Liver (tissue), 8 donors: ENCODE measurements at regions not wholly inside any gene's neighbourhood (a gene's known extent, or its start where the extent isn't known, plus 50 kb on each side); places are given as distances from the start of the nearest gene placed in this dataset.

Experiments
- DNase-seq: peaks from one replicate; pipeline ENCODE4 v3.0.0-alpha.2; 2017; ENCODE audit warnings: low spot score
- H3K27ac ChIP-seq, 2 donors: one replicate each; pipeline ENCODE4 v1.7.0; 2013; ENCODE audit warnings: inconsistent platforms in 2 of 2, low read length in 2 of 2, control low read depth in 1 of 2, low read depth in 1 of 2, mild to moderate bottlenecking in 1 of 2
- H3K27me3 ChIP-seq, 4 donors: one replicate each; pipeline versions ENCODE4 v1.6.1 to v1.7.0; 2013; ENCODE audit warnings: low read length in 3 of 4, inconsistent platforms in 1 of 4, mild to moderate bottlenecking in 1 of 4, moderate library complexity in 1 of 4; ENCODE audit not compliant: control insufficient read depth in 4 of 4, insufficient read depth in 4 of 4
- H3K36me3 ChIP-seq, 4 donors: one replicate each; pipeline versions ENCODE4 v1.6.1 to v1.7.0; 2013; ENCODE audit warnings: low read length in 3 of 4, mild to moderate bottlenecking in 3 of 4, low read depth in 1 of 4, moderate library complexity in 1 of 4; ENCODE audit not compliant: control insufficient read depth in 4 of 4, insufficient read depth in 3 of 4
- H3K4me1 ChIP-seq, 4 donors: one replicate each; pipeline versions ENCODE4 v1.6.1 to v1.7.0; 2013; ENCODE audit warnings: low read length in 3 of 4, mild to moderate bottlenecking in 3 of 4, moderate library complexity in 1 of 4; ENCODE audit not compliant: control insufficient read depth in 4 of 4, insufficient read depth in 4 of 4
- H3K4me3 ChIP-seq, 3 donors: one replicate each; pipeline versions ENCODE4 v1.6.1 to v1.7.0; 2013; ENCODE audit warnings: low read length in 3 of 3, control low read depth in 1 of 3, low read depth in 1 of 3, mild to moderate bottlenecking in 1 of 3
- H3K9ac ChIP-seq, 2 donors: one replicate each; pipeline ENCODE4 v1.7.0; 2013; ENCODE audit warnings: low read length in 2 of 2, mild to moderate bottlenecking in 2 of 2, moderate library complexity in 2 of 2, control low read depth in 1 of 2, low read depth in 1 of 2
- H3K9me3 ChIP-seq, 4 donors: one replicate each; pipeline versions ENCODE4 v1.6.1 to v1.7.0; 2013; ENCODE audit warnings: low read length in 3 of 4; ENCODE audit not compliant: control insufficient read depth in 4 of 4
- CTCF ChIP-seq: fragments of 150-350 bp; IDR thresholded peaks from 2 replicates; pipeline ENCODE4 v1.5.1; 2017; ENCODE audit warnings: improper control_type of control experiment, low read depth, low read length; ENCODE audit not compliant: missing input control
- EGR1 ChIP-seq, 2 donors: IDR thresholded peaks; 2 replicates each; pipeline ENCODE4 v1.6.1; 2016 to 2018; ENCODE audit warnings: antibody characterized with exemption in 2 of 2, low read depth in 2 of 2
- FOXA1 ChIP-seq: IDR thresholded peaks from 2 replicates; pipeline ENCODE4 v1.6.1; 2016; ENCODE audit warnings: antibody characterized with exemption
- FOXA2 ChIP-seq: IDR thresholded peaks from 2 replicates; pipeline ENCODE4 v1.6.1; 2016; ENCODE audit warnings: antibody characterized with exemption
- GABPA ChIP-seq, 2 donors: IDR thresholded peaks in 1 of 2; conservative IDR thresholded peaks in 1 of 2; 2 replicates each; pipeline ENCODE4 v1.6.1; 2016; ENCODE audit warnings: antibody characterized with exemption in 2 of 2, mild to moderate bottlenecking in 1 of 2, moderate library complexity in 1 of 2
- HNF4A ChIP-seq, 2 donors: conservative IDR thresholded peaks; 2 replicates each; pipeline ENCODE4 v1.6.1; 2016; ENCODE audit warnings: antibody characterized with exemption in 2 of 2, mild to moderate bottlenecking in 2 of 2
- HNF4G ChIP-seq: IDR thresholded peaks from 2 replicates; pipeline ENCODE4 v1.6.1; 2016; ENCODE audit warnings: antibody characterized with exemption
- JUND ChIP-seq, 2 donors: IDR thresholded peaks; 2 replicates each; pipeline ENCODE4 v1.6.1; 2016; ENCODE audit warnings: antibody characterized with exemption in 2 of 2
- NR2F2 ChIP-seq: IDR thresholded peaks from 2 replicates; pipeline ENCODE4 v1.6.1; 2016; ENCODE audit warnings: antibody characterized with exemption
- RAD21 ChIP-seq, 2 donors: IDR thresholded peaks; 2 replicates each; pipeline ENCODE4 v1.6.1; 2016; ENCODE audit warnings: antibody characterized with exemption in 2 of 2, mild to moderate bottlenecking in 2 of 2
- REST ChIP-seq: IDR thresholded peaks from 2 replicates; pipeline ENCODE4 v1.6.1; 2016; ENCODE audit warnings: antibody characterized with exemption, mild to moderate bottlenecking
- RXRA ChIP-seq, 2 donors: IDR thresholded peaks; 2 replicates each; pipeline ENCODE4 v1.6.1; 2017 to 2018; ENCODE audit warnings: antibody characterized with exemption in 2 of 2, mild to moderate bottlenecking in 1 of 2
- SP1 ChIP-seq: IDR thresholded peaks from 2 replicates; pipeline ENCODE4 v1.6.1; 2018; ENCODE audit warnings: antibody characterized with exemption, mild to moderate bottlenecking
- TAF1 ChIP-seq: conservative IDR thresholded peaks from 2 replicates; pipeline ENCODE4 v1.6.1; 2016; ENCODE audit warnings: antibody characterized with exemption, mild to moderate bottlenecking
- YY1 ChIP-seq: IDR thresholded peaks from 2 replicates; pipeline ENCODE4 v1.6.1; 2016; ENCODE audit warnings: antibody characterized with exemption, mild to moderate bottlenecking
- ZBTB33 ChIP-seq: IDR thresholded peaks from 2 replicates; pipeline ENCODE4 v1.6.1; 2016; ENCODE audit warnings: antibody characterized with exemption
- WGBS: extraction: QIAGEN DNeasy Blood & Tissue Kit; methylation state at CpG from one replicate; pipeline ENCODE4 v1.1.7; 2013; 5-methylcytosine and 5-hydroxymethylcytosine counted together
- TF ChIP-seq, protein P1 (sequence below): IDR thresholded peaks from 2 replicates; pipeline ENCODE4 v1.6.1; 2016; ENCODE audit warnings: antibody characterized with exemption
- TF ChIP-seq, protein P2 (sequence below): IDR thresholded peaks from 2 replicates; pipeline ENCODE4 v1.6.1; 2016; ENCODE audit warnings: antibody characterized with exemption
- donor health status: healthy.
- donor health status: healthy.
- donor health status: healthy.
- donor health status: healthy.
- donor health status: healthy.

- TF ChIP-seq, protein P1, sequence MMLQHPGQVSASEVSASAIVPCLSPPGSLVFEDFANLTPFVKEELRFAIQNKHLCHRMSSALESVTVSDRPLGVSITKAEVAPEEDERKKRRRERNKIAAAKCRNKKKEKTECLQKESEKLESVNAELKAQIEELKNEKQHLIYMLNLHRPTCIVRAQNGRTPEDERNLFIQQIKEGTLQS, result no peak
- TF ChIP-seq FOXA1 (no peak), EGR1 (IDR thresholded peaks at IDR 0.05; ENCODE audit: low read depth in 2 of 2) (no peak), TAF1 (no peak), ZBTB33 (no peak), YY1 (no peak), JUND (IDR thresholded peaks at IDR 0.05) (no peak), HNF4A (conservative IDR thresholded peaks at IDR 0.05) (no peak), NR2F2 (no peak), RXRA (IDR thresholded peaks at IDR 0.05) (no peak), FOXA2 (no peak), HNF4G (no peak), RAD21 (IDR thresholded peaks at IDR 0.05) (no peak), REST (no peak), SP1 (no peak), GABPA (IDR thresholded peaks at IDR 0.05 in 1 of 2, conservative IDR thresholded peaks at IDR 0.05 in 1 of 2) (no peak), CTCF (no peak)
- TF ChIP-seq, protein P2, sequence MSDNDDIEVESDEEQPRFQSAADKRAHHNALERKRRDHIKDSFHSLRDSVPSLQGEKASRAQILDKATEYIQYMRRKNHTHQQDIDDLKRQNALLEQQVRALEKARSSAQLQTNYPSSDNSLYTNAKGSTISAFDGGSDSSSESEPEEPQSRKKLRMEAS, result no peak
- Histone ChIP-seq H3K9me3 (no peaks in the 10 kb centered on the region), H3K27ac (no peak overlapping the region), H3K9ac (no peak overlapping the region), H3K4me1 (no peaks in the 10 kb centered on the region), H3K4me3 (no peak overlapping the region), H3K36me3 (no peaks in the 10 kb centered on the region), H3K27me3 (peaks cover 0 to 3% (median 0%) of the 10 kb centered on the region in 4 donors)
- DNase-seq, result no peak
- 88% methylated on average over 11 of the region's 11 CpGs for WGBS
These were observed 82.5 kb upstream of the SMIM23 start for GRCh38 chr5:171703146-171703545.
